ENCODE measurements at regions not wholly inside any gene's neighbourhood (a gene's known extent, or its start where the extent isn't known, plus 50 kb on each side); places are given as distances from the start of the nearest gene placed in this dataset.

- Mint-ChIP-seq H3K27me3 (ENCODE audit: insufficient read depth, unreplicated experiment) (no peaks in the 10 kb centered on the region), H3K4me3 (ENCODE audit: unreplicated experiment) (no peak overlapping the region), H3K27ac (ENCODE audit: unreplicated experiment) (no peak overlapping the region), H3K36me3 (ENCODE audit: insufficient read depth, unreplicated experiment) (no peaks in the 10 kb centered on the region), H3K9me3 (ENCODE audit: unreplicated experiment) (peaks cover 14% of the 10 kb centered on the region), H3K4me1 (ENCODE audit: low read depth, unreplicated experiment) (no peaks in the 10 kb centered on the region)
- Histone ChIP-seq H3K27me3 (replicated peaks; ENCODE audit: control insufficient read depth, insufficient read depth, low read length) (no peaks in the 10 kb centered on the region), H3K9me3 (0 out of 2 replicates have a peak, but pooled peaks cover 4% of the 10 kb centered on the region), H3K4me1 (no peaks in the 10 kb centered on the region), H3K4me3 (ENCODE audit: low read depth, low read length) (no peak overlapping the region), H3K36me3 (ENCODE audit: control insufficient read depth, insufficient read depth, low read length) (no peaks in the 10 kb centered on the region)
- POLR2A ChIA-PET: no interaction called here
- no TSS peak for BruUV-seq (replicated peaks)
- intact Hi-C loops (cut with micrococcal nuclease; ENCODE audit: unreplicated experiment): no loop called here
- TF ChIP-seq CTCF (IDR thresholded peaks at IDR 0.05; ENCODE audit: insufficient read depth in 1 of 2, low read depth in 1 of 2, low read length in 1 of 2, severe bottlenecking in 1 of 2, unreplicated experiment in 1 of 2): no peak
- no peak for DNase-seq
- CTCF ChIA-PET: no interaction called here
Observed at GRCh38 chr13:106888148-106888547, 320.2 kb upstream of the ARGLU1 start.

GRCh38 chr13:106887686-106888085 is 319.7 kb upstream of the ARGLU1 start:
- no peak for DNase-seq
- no peak for TF ChIP-seq CTCF (IDR thresholded peaks at IDR 0.05; ENCODE audit: insufficient read depth in 1 of 2, low read depth in 1 of 2, low read length in 1 of 2, severe bottlenecking in 1 of 2, unreplicated experiment in 1 of 2)
- Histone ChIP-seq H3K9me3 (0 out of 2 replicates have a peak, but pooled peaks cover 4% of the 10 kb centered on the region), H3K36me3 (ENCODE audit: control insufficient read depth, insufficient read depth, low read length) (no peaks in the 10 kb centered on the region), H3K27me3 (replicated peaks; ENCODE audit: control insufficient read depth, insufficient read depth, low read length) (no peaks in the 10 kb centered on the region), H3K4me3 (ENCODE audit: low read depth, low read length) (no peak overlapping the region), H3K4me1 (no peaks in the 10 kb centered on the region)
- intact Hi-C loops (cut with micrococcal nuclease; ENCODE audit: unreplicated experiment): no loop called here
- CTCF ChIA-PET: no interaction called here
- BruUV-seq (replicated peaks): no TSS peak
- POLR2A ChIA-PET: no interaction called here
- H3K4me3 Mint-ChIP-seq (ENCODE audit: unreplicated experiment): no peak overlapping the region
- H3K9me3 Mint-ChIP-seq (ENCODE audit: unreplicated experiment): peaks cover 14% of the 10 kb centered on the region
- no peaks in the 10 kb centered on the region for H3K36me3 Mint-ChIP-seq (ENCODE audit: insufficient read depth, unreplicated experiment)
- no peaks in the 10 kb centered on the region for H3K27me3 Mint-ChIP-seq (ENCODE audit: insufficient read depth, unreplicated experiment)
- H3K27ac Mint-ChIP-seq (ENCODE audit: unreplicated experiment): no peak overlapping the region
- H3K4me1 Mint-ChIP-seq (ENCODE audit: low read depth, unreplicated experiment): no peaks in the 10 kb centered on the region

DNA sequence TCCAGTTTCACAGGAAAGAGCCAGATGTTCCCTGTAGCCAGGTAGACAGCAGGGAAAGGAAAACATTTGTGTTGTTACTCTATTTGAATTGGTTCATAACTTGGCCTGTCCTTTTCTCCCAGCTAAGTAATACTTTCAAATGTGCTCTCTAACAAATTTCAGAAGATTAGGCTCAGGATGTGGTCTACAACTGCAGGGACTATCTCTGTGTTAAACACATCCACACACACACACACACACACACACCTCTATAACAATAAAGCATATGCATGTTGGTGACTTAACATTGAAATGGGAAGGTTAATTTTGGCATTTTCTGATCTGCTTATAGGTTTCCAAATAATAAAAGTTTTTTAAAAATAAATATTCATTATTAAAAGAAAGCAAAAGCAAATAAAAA is 316.0 kb upstream of the ARGLU1 start:
- TF ChIP-seq CTCF (IDR thresholded peaks at IDR 0.05; ENCODE audit: insufficient read depth in 1 of 2, low read depth in 1 of 2, low read length in 1 of 2, severe bottlenecking in 1 of 2, unreplicated experiment in 1 of 2): no peak
- Histone ChIP-seq H3K27me3 (replicated peaks; ENCODE audit: control insufficient read depth, insufficient read depth, low read length) (no peaks in the 10 kb centered on the region), H3K36me3 (ENCODE audit: control insufficient read depth, insufficient read depth, low read length) (no peaks in the 10 kb centered on the region), H3K4me3 (ENCODE audit: low read depth, low read length) (no peak overlapping the region), H3K9me3 (0 out of 2 replicates have a peak, but pooled peaks cover 4% of the 10 kb centered on the region), H3K4me1 (0 out of 2 replicates have a peak, but pooled peaks cover 4% of the 10 kb centered on the region)
- ChIA-PET CTCF (no interaction called here), POLR2A (no interaction called here)
- Mint-ChIP-seq H3K36me3 (ENCODE audit: insufficient read depth, unreplicated experiment) (no peaks in the 10 kb centered on the region), H3K4me1 (ENCODE audit: low read depth, unreplicated experiment) (no peaks in the 10 kb centered on the region), H3K9me3 (ENCODE audit: unreplicated experiment) (peaks cover 14% of the 10 kb centered on the region), H3K27me3 (ENCODE audit: insufficient read depth, unreplicated experiment) (no peaks in the 10 kb centered on the region), H3K4me3 (ENCODE audit: unreplicated experiment) (no peak overlapping the region), H3K27ac (ENCODE audit: unreplicated experiment) (no peak overlapping the region)
- intact Hi-C loops (cut with micrococcal nuclease; ENCODE audit: unreplicated experiment): no loop called here
- no TSS peak for BruUV-seq (replicated peaks)
- no peak for DNase-seq
